ENCODE measurements at regions not wholly inside any gene's neighbourhood (a gene's known extent, or its start where the extent isn't known, plus 50 kb on each side); places are given as distances from the start of the nearest gene placed in this dataset.

DNA sequence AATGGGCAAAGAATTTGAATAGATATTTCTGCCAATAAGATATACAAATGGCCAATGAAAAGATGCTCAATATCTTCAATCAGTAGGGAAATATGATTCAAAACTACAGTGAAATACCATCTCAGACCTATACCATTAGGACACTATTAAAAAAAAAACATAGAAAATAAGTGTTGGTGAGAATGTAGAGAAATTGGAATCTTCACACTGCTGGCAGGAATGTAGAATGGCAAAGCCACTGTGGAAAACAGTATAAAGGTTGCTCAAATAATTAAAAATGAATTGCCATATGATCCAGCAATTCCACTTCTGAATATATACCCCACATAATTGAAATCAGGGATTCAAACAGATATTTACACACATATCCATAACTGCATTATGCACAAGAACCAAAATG, 88.1 kb upstream of the STARD13 start:
- Histone ChIP-seq H3K27ac (replicated peaks) (no peak overlapping the region), H3K27me3 (ENCODE audit: low read depth) (no peaks in the 10 kb centered on the region), H3K4me1 (peaks cover 2% of the 10 kb centered on the region), H3K4me3 (no peak overlapping the region), H3K36me3 (no peaks in the 10 kb centered on the region), H3K9me3 (replicated peaks) (no peaks in the 10 kb centered on the region)
- intact Hi-C loops (cut with micrococcal nuclease), result no loop called here
- DNase-seq, result no peak
- TF ChIP-seq, protein P1, sequence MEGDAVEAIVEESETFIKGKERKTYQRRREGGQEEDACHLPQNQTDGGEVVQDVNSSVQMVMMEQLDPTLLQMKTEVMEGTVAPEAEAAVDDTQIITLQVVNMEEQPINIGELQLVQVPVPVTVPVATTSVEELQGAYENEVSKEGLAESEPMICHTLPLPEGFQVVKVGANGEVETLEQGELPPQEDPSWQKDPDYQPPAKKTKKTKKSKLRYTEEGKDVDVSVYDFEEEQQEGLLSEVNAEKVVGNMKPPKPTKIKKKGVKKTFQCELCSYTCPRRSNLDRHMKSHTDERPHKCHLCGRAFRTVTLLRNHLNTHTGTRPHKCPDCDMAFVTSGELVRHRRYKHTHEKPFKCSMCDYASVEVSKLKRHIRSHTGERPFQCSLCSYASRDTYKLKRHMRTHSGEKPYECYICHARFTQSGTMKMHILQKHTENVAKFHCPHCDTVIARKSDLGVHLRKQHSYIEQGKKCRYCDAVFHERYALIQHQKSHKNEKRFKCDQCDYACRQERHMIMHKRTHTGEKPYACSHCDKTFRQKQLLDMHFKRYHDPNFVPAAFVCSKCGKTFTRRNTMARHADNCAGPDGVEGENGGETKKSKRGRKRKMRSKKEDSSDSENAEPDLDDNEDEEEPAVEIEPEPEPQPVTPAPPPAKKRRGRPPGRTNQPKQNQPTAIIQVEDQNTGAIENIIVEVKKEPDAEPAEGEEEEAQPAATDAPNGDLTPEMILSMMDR (IDR thresholded peaks at IDR 0.05; ENCODE audit: borderline replicate concordance), result no peak

DNA sequence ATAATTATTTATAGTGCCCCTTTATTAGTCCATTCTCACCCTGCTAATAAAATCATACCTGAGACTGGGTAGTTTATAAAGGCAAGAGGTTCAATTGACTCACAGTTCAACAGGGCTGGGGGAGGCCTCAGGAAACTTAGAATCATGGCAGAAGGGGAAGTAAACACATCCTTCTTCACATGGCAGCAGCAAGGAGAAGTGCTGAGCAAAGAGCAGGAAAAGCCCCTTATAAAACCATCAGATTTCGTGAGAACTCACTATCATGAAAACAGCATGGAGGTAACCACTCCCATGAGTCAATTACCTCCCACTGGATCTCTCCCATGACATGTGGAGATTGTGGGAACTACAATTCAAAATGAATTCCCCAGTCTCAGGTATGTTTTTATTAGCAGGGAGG, 89.9 kb upstream of the STARD13 start:
- intact Hi-C loops (cut with micrococcal nuclease), result no loop called here
- TF ChIP-seq, protein P1 (IDR thresholded peaks at IDR 0.05; ENCODE audit: borderline replicate concordance), result no peak
- Histone ChIP-seq H3K27me3 (ENCODE audit: low read depth) (no peaks in the 10 kb centered on the region), H3K4me1 (no peaks in the 10 kb centered on the region), H3K9me3 (replicated peaks) (no peaks in the 10 kb centered on the region), H3K36me3 (no peaks in the 10 kb centered on the region), H3K27ac (replicated peaks) (no peak overlapping the region), H3K4me3 (no peak overlapping the region)
- DNase-seq, result no peak

DNA sequence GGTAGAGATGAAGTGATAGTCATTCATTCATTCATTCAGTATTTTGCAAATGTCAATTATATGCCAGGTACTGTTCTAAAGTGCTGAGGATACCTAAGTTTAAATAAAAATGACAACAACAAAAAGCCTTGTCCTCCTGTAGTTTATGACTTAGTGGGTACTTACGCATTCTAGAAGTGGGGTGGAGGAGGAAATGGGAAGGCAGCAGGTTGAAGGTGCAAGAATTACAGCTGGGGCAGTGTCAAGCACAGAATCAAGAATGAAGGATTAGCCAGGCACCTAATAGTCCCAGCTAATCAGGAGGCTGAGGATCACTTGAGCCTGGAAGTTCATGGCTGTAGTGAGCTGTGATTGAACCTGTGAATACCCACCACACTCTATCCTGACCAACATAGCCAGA, 90.7 kb upstream of the STARD13 start:
- no peak for DNase-seq
- Histone ChIP-seq H3K4me3 (no peak overlapping the region), H3K27ac (replicated peaks) (no peak overlapping the region), H3K27me3 (ENCODE audit: low read depth) (no peaks in the 10 kb centered on the region), H3K9me3 (replicated peaks) (no peaks in the 10 kb centered on the region), H3K4me1 (peaks cover 4% of the 10 kb centered on the region), H3K36me3 (no peaks in the 10 kb centered on the region)
- intact Hi-C loops (cut with micrococcal nuclease), result no loop called here
- TF ChIP-seq, protein P1 (IDR thresholded peaks at IDR 0.05; ENCODE audit: borderline replicate concordance), result no peak

DNA sequence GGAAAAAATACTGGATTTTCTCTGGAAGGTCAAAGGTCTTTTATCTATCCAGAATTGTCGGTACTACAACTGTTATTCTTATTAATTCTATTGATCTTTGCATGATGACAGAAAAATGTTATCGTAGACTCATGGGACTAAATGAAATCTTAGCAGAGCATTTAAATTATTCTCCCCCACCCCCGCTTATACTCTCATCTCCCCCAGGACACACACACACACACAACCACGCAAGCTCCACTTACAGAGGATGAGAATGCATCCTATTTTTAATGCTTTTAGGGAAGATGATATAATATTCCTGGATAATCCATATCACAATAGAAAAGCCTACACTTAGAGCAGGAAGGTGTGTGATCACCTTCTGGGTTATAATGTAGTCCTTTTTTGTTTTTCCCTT, 91.9 kb upstream of the STARD13 start:
- TF ChIP-seq, protein P1 (IDR thresholded peaks at IDR 0.05; ENCODE audit: borderline replicate concordance), result no peak
- Histone ChIP-seq H3K27ac (replicated peaks) (no peak overlapping the region), H3K9me3 (replicated peaks) (no peaks in the 10 kb centered on the region), H3K27me3 (ENCODE audit: low read depth) (no peaks in the 10 kb centered on the region), H3K36me3 (no peaks in the 10 kb centered on the region), H3K4me1 (peaks cover 7% of the 10 kb centered on the region), H3K4me3 (no peak overlapping the region)
- DNase-seq, result no peak
- intact Hi-C loops (cut with micrococcal nuclease), result no loop called here

DNA sequence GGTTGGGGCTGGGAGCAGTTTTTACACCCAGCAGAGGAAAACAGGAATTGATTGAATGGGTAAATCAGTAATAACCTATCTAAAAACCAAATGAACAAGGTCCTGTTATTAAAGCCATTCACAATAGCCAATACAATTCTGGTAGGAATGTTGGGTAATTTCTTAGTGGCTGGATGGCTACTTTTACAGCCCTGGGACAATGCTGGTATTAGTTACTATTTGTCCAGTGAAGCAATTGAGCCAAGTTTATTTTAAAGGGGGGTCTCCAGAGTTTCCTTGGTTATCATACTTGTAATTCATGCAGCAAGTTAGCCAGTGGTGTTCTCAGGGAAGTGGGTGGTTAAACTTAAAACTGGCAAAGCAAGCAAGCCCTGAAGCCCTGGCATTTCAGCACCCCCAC, 92.3 kb upstream of the STARD13 start:
- Histone ChIP-seq H3K4me3 (no peak overlapping the region), H3K27me3 (ENCODE audit: low read depth) (no peaks in the 10 kb centered on the region), H3K36me3 (no peaks in the 10 kb centered on the region), H3K9me3 (replicated peaks) (no peaks in the 10 kb centered on the region), H3K4me1 (peaks cover 7% of the 10 kb centered on the region), H3K27ac (replicated peaks) (no peak overlapping the region)
- no peak for DNase-seq
- intact Hi-C loops (cut with micrococcal nuclease), result no loop called here
- TF ChIP-seq, protein P1 (IDR thresholded peaks at IDR 0.05; ENCODE audit: borderline replicate concordance), result no peak

DNA sequence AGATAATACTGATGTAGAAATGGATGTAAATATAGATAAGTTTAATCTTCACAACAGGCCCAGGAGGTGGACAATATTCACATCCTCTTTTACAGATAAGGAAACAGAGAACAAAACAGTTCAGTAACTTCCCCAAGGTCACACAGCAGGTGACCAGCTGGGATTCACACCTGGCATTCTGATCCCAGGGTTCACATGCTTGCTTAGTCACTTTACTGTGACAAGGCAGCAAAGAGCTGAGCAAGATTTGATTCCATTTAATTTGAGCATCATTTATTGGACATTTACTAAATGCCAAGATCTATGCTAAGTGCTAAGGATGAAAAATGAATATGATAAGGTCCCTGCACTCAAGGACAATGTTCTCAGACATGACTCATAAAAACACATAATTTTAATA, 94.1 kb upstream of the STARD13 start:
- Histone ChIP-seq H3K9me3 (replicated peaks) (no peaks in the 10 kb centered on the region), H3K27me3 (ENCODE audit: low read depth) (no peaks in the 10 kb centered on the region), H3K36me3 (no peaks in the 10 kb centered on the region), H3K4me3 (no peak overlapping the region), H3K27ac (replicated peaks) (no peak overlapping the region), H3K4me1 (peaks cover 14% of the 10 kb centered on the region)
- TF ChIP-seq, protein P1 (IDR thresholded peaks at IDR 0.05; ENCODE audit: borderline replicate concordance), result no peak
- intact Hi-C loops (cut with micrococcal nuclease), result no loop called here
- no peak for DNase-seq
